ENCODE measurements at regions not wholly inside any gene's neighbourhood (a gene's known extent, or its start where the extent isn't known, plus 50 kb on each side); places are given as distances from the start of the nearest gene placed in this dataset.

DNA sequence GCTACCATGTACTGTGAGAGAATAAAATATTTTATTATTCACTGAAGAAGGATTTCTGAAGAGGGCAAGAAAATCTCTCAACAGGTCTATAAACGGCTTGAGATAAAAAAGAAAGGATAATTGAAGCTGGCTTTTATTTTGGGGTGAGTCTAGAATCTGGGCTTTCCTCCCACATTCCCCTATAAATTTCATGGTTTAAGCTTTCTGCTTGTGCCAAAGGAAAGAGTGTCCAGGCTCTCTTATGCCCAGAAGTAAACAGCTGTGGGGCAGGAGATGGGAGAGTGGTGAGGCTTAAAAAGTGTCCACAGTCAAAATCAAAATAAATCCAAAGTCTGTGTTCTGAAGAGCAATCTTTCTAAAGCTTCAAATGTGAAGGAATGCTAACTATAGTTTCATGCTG is 942.2 kb upstream of the MIR17HG start:
- Histone ChIP-seq H3K4me3 (no peak overlapping the region), H3K36me3 (no peaks in the 10 kb centered on the region), H3K27me3 (no peaks in the 10 kb centered on the region), H3K27ac (no peak overlapping the region), H3K4me1 (no peaks in the 10 kb centered on the region), H3K9me3 (replicated peaks) (no peaks in the 10 kb centered on the region)
- no peak for DNase-seq

GRCh38 chr13:90412980-90413379 is 934.5 kb upstream of the MIR17HG start:
- no peaks in the 10 kb centered on the region for H3K27me3 ChIP-seq
- peaks cover 21% of the 10 kb centered on the region for H3K4me1 ChIP-seq
- H3K36me3 ChIP-seq = no peaks in the 10 kb centered on the region
- H3K4me3 ChIP-seq = no peak overlapping the region
- no peaks in the 10 kb centered on the region for H3K9me3 ChIP-seq (replicated peaks)
- H3K27ac ChIP-seq = no peak overlapping the region
- DNase-seq = no peak

DNA sequence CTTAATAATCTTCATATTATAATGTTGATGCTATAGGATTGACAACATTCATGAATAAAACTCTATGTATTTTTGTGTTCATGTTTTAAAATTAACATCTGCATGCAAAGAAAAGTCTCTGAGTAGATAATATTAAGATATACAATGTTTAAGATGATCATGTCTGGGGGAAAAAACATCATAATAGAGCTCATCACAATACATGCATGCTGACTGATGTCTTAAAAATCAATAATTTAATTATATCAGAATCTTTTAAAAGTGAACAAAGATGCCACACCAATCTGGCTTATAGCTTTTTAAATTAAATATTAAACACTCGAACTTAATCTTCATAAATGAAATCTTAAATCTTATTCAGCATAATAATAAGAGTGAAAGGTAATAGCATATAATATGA is 933.9 kb upstream of the MIR17HG start:
- H3K9me3 ChIP-seq (replicated peaks) = no peaks in the 10 kb centered on the region
- peaks cover 21% of the 10 kb centered on the region for H3K4me1 ChIP-seq
- no peaks in the 10 kb centered on the region for H3K27me3 ChIP-seq
- no peak overlapping the region for H3K4me3 ChIP-seq
- no peak overlapping the region for H3K27ac ChIP-seq
- no peaks in the 10 kb centered on the region for H3K36me3 ChIP-seq
- DNase-seq = no peak

- DNase-seq = peak; percentile 23 to 60
- H3K27ac ChIP-seq = no peak overlapping the region
- H3K27me3 ChIP-seq = no peaks in the 10 kb centered on the region
- peaks cover 21% of the 10 kb centered on the region for H3K4me1 ChIP-seq
- no peaks in the 10 kb centered on the region for H3K36me3 ChIP-seq
- H3K9me3 ChIP-seq (replicated peaks) = no peaks in the 10 kb centered on the region
- no peak overlapping the region for H3K4me3 ChIP-seq
Observed at GRCh38 chr13:90414691-90415596, 932.5 kb upstream of the MIR17HG start.

GRCh38 chr13:90415902-90416301 is 931.6 kb upstream of the MIR17HG start:
- peak in 1 of 2 experiments; percentile 6 for DNase-seq
- H3K4me3 ChIP-seq = no peak overlapping the region
- H3K4me1 ChIP-seq = peaks cover 21% of the 10 kb centered on the region
- no peaks in the 10 kb centered on the region for H3K36me3 ChIP-seq
- no peaks in the 10 kb centered on the region for H3K27me3 ChIP-seq
- no peak overlapping the region for H3K27ac ChIP-seq
- no peaks in the 10 kb centered on the region for H3K9me3 ChIP-seq (replicated peaks)

- Histone ChIP-seq H3K36me3 (no peaks in the 10 kb centered on the region), H3K9me3 (replicated peaks) (no peaks in the 10 kb centered on the region), H3K4me1 (peaks cover 21% of the 10 kb centered on the region), H3K27ac (no peak overlapping the region), H3K27me3 (no peaks in the 10 kb centered on the region), H3K4me3 (no peak overlapping the region)
- DNase-seq = no peak
Observed at GRCh38 chr13:90416519-90416918, 931.0 kb upstream of the MIR17HG start.

GRCh38 chr13:90416938-90417337 is 930.5 kb upstream of the MIR17HG start:
- Histone ChIP-seq H3K27me3 (no peaks in the 10 kb centered on the region), H3K4me1 (peaks cover 21% of the 10 kb centered on the region), H3K36me3 (no peaks in the 10 kb centered on the region), H3K9me3 (replicated peaks) (no peaks in the 10 kb centered on the region), H3K4me3 (no peak overlapping the region), H3K27ac (no peak overlapping the region)
- DNase-seq = no peak

DNA sequence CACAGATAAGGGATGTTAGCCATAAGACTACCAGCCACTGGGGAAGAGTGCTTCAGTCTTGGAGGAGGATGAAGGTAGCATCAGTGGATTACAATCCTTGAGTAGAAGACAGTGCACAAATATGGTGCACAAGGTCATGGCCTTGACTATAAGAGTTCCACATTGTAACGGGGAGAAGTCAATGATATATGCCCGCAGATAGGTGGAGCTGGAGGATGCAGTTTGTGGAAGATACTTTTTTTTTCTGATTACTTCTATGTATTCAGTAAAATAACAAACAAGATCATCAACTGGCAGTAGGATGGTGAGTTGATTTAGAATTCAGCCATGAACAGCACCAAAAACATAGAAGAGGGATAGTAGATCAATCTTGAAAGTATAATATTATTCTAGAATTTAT is 926.8 kb upstream of the MIR17HG start:
- Histone ChIP-seq H3K4me1 (peaks cover 15% of the 10 kb centered on the region), H3K4me3 (no peak overlapping the region), H3K36me3 (no peaks in the 10 kb centered on the region), H3K9me3 (replicated peaks) (no peaks in the 10 kb centered on the region), H3K27me3 (no peaks in the 10 kb centered on the region), H3K27ac (no peak overlapping the region)
- no peak for DNase-seq

DNA sequence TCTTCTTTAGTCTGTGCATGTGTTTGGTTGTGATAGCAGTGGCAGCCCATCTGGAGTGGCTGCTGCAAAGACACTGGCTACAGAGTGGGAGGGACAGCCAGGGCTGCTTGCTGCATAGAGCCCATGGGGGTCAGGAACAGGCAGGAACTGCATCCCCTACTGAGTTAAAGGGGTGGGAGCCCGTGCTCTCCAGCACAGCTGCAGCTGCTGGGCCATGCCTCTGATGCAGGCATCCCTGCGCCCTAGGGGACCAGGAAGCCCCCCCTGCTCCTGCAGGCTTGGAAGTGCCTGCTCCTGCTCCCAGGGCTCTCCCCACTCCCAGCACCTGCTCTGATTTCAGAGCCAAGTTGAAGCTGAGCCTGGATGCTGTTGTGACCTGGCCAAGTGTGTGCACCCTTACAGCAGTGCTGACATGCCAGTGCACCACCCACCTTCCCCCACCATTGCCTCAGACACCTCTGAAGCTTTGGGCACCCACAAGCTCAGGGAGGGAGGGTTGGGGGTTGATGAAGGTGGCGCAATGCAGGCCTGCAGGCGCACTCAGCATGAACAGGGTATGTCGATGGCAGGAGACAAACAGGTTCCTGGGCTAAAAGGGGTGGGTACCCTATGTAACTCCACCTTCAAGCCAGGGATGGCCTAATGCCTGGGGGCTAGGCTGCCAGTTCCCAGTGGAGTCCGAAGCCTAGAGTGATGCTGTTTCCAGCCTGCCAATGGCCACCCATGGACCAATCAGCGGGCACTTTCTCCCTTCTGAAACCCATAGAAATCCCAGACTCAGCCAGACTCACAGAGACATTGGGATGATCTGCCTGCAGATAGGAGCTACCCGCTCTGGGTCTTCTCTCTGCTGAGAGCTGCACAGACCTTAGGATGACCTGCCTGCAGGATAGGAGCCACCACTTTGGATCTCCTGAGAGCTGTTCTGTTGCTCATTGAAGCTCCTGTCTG is 919.9 kb upstream of the MIR17HG start:
- Histone ChIP-seq H3K4me1 (no peaks in the 10 kb centered on the region), H3K27ac (no peak overlapping the region), H3K9me3 (replicated peaks) (no peaks in the 10 kb centered on the region), H3K36me3 (no peaks in the 10 kb centered on the region), H3K27me3 (no peaks in the 10 kb centered on the region), H3K4me3 (no peak overlapping the region)
- DNase-seq = peak; percentile 42 to 44

GRCh38 chr13:90428522-90429210 is 918.8 kb upstream of the MIR17HG start:
- Histone ChIP-seq H3K27me3 (no peaks in the 10 kb centered on the region), H3K4me3 (no peak overlapping the region), H3K9me3 (replicated peaks) (no peaks in the 10 kb centered on the region), H3K4me1 (no peaks in the 10 kb centered on the region), H3K36me3 (no peaks in the 10 kb centered on the region), H3K27ac (no peak overlapping the region)
- DNase-seq = no peak

DNA sequence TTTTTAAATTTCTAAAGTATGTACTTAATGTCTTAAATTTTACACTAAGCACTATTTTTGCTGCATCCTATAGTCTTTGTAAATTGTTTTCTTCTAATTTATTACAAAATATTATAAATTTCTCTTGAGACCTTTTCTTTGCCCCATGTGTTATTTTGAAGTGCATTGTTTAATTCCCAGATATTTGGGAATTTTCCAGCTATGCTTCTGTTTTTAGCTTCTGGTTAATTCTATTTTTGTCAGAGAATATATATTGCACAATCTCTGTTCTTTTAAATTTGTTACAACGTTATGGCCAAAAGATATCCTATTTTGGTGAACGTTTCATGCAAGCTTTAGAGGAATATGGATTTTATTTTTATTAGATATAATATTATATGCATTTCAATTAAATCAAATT is 917.4 kb upstream of the MIR17HG start:
- no peaks in the 10 kb centered on the region for H3K36me3 ChIP-seq
- H3K9me3 ChIP-seq (replicated peaks) = no peaks in the 10 kb centered on the region
- no peaks in the 10 kb centered on the region for H3K27me3 ChIP-seq
- no peak overlapping the region for H3K4me3 ChIP-seq
- no peak for DNase-seq
- no peaks in the 10 kb centered on the region for H3K4me1 ChIP-seq
- no peak overlapping the region for H3K27ac ChIP-seq

DNA sequence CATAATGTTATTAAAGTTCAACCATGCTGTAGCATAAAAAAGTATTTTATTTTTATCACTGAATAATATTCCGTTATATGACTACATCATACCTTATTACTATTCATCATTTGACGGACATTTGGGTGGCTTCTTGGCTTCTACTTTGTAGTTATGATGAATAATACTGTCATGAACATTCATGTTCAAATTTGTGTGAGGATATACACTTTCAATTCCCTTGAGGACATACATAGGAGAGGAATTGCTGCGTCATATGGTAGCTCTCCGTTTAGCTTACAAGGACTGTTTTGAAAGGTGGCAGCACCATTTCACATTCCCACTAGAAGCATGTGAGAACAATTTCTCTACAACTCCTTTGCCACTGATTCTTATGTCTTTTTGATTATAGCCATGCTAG is 910.8 kb upstream of the MIR17HG start:
- no peaks in the 10 kb centered on the region for H3K27me3 ChIP-seq
- no peaks in the 10 kb centered on the region for H3K36me3 ChIP-seq
- no peak for DNase-seq
- no peaks in the 10 kb centered on the region for H3K9me3 ChIP-seq (replicated peaks)
- H3K4me3 ChIP-seq = no peak overlapping the region
- no peak overlapping the region for H3K27ac ChIP-seq
- no peaks in the 10 kb centered on the region for H3K4me1 ChIP-seq

DNA sequence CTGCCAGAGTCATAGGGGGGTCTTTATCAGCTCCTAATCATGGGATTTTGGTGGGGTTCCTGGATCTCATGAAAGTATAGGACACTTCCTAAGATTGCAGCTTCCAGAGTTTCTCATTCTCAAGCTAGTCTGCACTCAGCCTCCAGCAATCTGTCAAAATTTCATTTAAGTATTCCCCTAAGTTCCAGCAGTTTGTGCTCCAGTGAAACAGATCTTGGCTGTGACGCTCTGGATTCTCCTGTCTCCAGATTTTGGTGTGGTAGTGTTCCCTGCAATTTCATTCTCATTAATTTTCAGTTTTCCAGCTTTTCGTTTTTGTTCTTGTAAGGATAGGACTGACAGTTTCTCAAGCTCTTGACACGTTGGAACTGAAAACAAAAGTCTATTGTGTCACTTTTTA is 908.9 kb upstream of the MIR17HG start:
- H3K9me3 ChIP-seq (replicated peaks) = no peaks in the 10 kb centered on the region

GRCh38 chr13:90443268-90443667 is 904.2 kb upstream of the MIR17HG start:
- Histone ChIP-seq H3K36me3 (no peaks in the 10 kb centered on the region), H3K9me3 (replicated peaks) (no peaks in the 10 kb centered on the region), H3K4me1 (peaks cover 12% of the 10 kb centered on the region), H3K27me3 (no peaks in the 10 kb centered on the region), H3K4me3 (no peak overlapping the region), H3K27ac (no peak overlapping the region)
- no peak for DNase-seq

More for the DNA sequence above, 908.9 kb upstream of the MIR17HG start:
- Histone ChIP-seq H3K4me1 (no peaks in the 10 kb centered on the region), H3K36me3 (no peaks in the 10 kb centered on the region), H3K27me3 (no peaks in the 10 kb centered on the region), H3K4me3 (no peak overlapping the region), H3K27ac (no peak overlapping the region)
- DNase-seq = no peak

DNA sequence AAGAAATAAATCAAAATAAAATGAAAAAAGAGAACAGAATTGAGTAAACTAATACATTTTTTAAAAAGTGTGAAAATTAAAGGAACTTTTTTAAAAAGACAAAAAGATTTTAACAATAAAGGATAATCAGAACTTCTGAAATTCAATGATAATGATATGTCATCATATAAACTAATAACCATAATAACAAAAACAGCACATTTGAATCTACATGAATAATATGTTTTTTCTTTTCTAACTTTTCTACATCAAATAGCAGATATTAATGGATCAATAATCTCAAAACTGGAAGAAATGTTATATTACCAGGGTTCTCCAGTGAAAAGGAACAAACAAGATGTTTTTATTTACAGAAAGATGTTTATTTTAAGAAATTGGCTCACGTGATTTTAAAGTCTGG is 903.3 kb upstream of the MIR17HG start:
- H3K27ac ChIP-seq = no peak overlapping the region; the same call in 1 of the 2 replicates
- no peak for DNase-seq
- no peaks in the 10 kb centered on the region for H3K27me3 ChIP-seq
- no peaks in the 10 kb centered on the region for H3K36me3 ChIP-seq
- H3K4me1 ChIP-seq = peaks cover 12% of the 10 kb centered on the region
- no peak overlapping the region for H3K4me3 ChIP-seq
- H3K9me3 ChIP-seq (replicated peaks) = no peaks in the 10 kb centered on the region
